Erythroblast (primary cell): ENCODE measurements at regions not wholly inside any gene's neighbourhood (a gene's known extent, or its start where the extent isn't known, plus 50 kb on each side); places are given as distances from the start of the nearest gene placed in this dataset.

ENCODE experiments used
- GATA1 ChIP-seq: IDR thresholded peaks from 2 replicates; pipeline ENCODE4 v1.6.1; 2011; ENCODE audit warnings: low read depth, mild to moderate bottlenecking, control low read depth, low read length, moderate library complexity
- POLR2A ChIP-seq: IDR thresholded peaks from 2 replicates; pipeline ENCODE4 v1.6.1; 2011; ENCODE audit warnings: mild to moderate bottlenecking, low read length

DNA sequence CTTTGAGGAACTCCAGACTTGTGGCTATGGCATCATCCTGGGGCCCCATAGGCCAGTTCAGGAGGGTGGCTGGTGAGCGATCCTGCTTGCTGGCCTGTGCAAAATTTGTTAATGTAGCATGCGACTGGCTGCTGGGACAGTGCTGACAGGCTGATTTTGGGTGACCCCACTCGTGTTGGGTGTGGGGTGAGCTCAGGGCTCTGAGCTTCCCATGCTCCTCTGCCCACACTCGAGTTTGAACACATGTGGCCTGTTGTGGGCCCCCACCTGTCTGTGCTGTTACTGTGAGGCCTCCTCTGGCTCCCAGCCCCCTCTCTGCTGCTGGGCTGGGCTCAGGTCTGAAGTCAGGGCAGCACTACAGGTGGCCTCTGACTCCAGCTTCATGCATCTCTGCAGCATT lies 64.4 kb upstream of the MYEOV start:
- TF ChIP-seq POLR2A = no peak
- TF ChIP-seq GATA1 = no peak
